Fibroblast of the aortic adventitia (primary cell): ENCODE measurements at regions not wholly inside any gene's neighbourhood (a gene's known extent, or its start where the extent isn't known, plus 50 kb on each side); places are given as distances from the start of the nearest gene placed in this dataset.

Experiments
- DNase-seq: peaks from one replicate; pipeline ENCODE4 v3.0.0-alpha.2; 2010; ENCODE audit warnings: low read depth
- H3K4me3 ChIP-seq: 2 replicates; pipeline ENCODE4 v1.5.1; 2011; ENCODE audit warnings: low read depth, mild to moderate bottlenecking, control low read depth, low read length, moderate library complexity
- TF ChIP-seq, protein P1 (sequence below): IDR thresholded peaks from 2 replicates; pipeline ENCODE4 v1.5.1; 2011; ENCODE audit warnings: mild to moderate bottlenecking, low read length, control low read depth, inconsistent platforms; ENCODE audit not compliant: insufficient read depth

DNA sequence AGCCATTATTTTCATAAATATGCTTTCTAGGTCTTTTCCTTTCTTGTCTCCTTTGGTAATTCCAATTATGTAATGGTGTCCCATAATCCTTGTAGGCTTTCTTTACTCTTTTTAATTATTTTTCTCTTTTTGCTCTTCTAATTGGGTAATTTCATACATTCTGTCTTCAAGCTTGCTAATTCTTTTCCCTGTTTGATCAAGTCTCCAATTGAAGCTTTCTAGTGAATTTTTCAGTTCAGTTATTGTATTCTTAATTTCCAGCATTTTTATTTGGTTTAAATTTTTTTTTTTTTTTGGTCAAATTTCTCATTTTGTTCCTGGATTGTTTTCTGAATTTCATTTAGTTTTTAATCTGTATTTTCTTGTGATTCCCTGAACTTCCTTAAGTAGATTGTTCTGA is 74.9 kb upstream of the UST start:
- H3K4me3 ChIP-seq, result no peak overlapping the region
- TF ChIP-seq, protein P1, sequence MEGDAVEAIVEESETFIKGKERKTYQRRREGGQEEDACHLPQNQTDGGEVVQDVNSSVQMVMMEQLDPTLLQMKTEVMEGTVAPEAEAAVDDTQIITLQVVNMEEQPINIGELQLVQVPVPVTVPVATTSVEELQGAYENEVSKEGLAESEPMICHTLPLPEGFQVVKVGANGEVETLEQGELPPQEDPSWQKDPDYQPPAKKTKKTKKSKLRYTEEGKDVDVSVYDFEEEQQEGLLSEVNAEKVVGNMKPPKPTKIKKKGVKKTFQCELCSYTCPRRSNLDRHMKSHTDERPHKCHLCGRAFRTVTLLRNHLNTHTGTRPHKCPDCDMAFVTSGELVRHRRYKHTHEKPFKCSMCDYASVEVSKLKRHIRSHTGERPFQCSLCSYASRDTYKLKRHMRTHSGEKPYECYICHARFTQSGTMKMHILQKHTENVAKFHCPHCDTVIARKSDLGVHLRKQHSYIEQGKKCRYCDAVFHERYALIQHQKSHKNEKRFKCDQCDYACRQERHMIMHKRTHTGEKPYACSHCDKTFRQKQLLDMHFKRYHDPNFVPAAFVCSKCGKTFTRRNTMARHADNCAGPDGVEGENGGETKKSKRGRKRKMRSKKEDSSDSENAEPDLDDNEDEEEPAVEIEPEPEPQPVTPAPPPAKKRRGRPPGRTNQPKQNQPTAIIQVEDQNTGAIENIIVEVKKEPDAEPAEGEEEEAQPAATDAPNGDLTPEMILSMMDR, result no peak
- no peak for DNase-seq

DNA sequence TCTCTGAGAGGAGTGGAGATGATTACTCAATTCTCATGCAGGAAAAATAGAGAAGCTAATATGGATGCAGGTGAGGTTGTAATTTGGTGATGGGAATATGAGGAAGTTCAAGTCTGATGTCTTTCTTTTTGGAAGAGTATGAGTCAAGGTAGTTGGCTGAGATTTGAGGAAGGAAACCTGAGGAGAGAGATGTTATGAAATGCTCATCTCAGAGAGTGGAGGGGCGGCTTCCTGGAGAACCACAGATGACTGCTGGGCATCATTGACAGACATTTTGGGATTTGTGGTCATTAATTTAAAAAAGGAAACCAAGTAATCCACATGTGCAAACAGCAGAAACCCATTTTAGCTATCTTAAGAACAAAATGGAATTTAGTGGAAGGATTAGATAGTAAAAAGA is 72.5 kb upstream of the UST start:
- no peak overlapping the region for H3K4me3 ChIP-seq
- TF ChIP-seq, protein P1, result no peak
- DNase-seq, result no peak

DNA sequence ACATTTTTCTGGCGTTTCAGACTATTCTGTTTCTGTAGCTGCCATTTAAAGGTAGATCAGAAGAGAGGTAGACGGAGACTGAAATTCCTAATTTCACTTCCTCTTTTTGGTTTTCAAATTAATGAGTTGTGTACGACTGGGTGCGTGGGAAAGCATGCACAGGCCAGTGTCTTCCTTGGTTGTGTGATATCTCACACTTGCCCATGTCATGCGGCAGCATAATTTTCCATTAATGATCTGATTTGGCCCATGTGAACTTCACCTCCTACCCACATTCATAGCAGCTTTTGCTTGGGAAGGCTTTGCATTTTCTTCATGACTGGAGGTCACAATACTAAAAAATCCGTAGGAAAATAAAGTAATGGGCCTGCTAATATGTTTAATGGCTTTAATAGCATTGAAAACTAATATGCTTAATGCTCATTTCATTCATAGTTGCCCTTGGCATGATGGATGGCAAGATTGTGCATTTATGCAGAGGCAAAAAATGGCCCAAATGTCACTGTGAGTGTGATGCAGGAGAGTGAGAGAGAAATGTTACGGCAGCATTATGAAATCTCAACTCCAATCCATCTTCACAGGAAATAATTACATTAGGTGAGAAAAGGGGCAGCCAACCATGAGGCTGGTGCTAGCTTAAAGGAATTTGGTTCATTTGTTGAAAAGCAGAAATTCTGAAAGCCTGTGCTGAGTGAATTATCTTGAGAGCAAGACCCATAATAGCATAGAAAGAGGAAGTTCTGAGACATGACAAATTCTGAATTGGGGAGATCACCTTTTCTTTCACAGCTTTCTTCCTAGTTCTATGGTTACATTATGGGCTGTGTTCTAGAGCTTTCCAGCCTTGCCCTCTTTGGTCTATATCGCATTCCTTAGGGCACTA is 69.0 kb upstream of the UST start:
- no peak for DNase-seq
- no peak overlapping the region for H3K4me3 ChIP-seq
- TF ChIP-seq, protein P1, result no peak

DNA sequence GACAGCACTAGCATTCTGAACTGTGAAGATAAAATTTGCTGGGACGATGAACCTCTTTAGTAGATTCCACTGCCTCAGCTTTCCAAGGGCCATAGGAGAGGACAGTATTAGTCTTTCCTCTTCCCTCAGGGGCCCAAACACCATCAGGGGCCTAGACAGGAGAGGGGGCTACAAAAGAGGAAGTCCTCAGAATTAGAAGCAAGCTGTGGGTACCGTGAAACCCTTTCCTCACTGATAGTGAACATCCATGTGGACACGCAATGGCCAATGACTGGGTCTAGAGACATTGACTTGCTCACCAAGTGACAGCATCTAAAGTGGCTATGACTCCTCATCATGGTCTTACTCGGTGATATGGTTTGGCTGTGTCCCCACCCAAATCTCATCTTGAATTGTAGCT is 68.1 kb upstream of the UST start:
- no peak overlapping the region for H3K4me3 ChIP-seq
- DNase-seq, result no peak
- TF ChIP-seq, protein P1, result no peak

DNA sequence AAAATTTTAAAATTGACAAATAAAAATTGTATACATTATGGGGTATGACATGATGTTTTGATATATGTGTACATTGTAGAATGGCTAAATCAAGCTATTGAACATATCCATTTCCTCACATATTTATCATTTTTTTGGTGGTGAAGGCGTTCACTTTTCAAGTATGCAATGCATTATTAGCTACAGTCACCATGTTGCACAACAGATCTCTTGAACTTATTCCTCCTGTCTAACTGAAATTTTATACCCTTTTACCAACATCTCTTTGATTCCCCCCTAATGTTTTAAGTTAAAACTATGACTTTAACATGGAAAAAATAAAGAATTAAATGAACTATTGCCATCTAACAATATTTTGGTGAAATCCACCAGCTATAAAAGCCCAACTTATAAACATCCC is 65.2 kb upstream of the UST start:
- no peak for DNase-seq
- no peak overlapping the region for H3K4me3 ChIP-seq
- TF ChIP-seq, protein P1, result no peak

DNA sequence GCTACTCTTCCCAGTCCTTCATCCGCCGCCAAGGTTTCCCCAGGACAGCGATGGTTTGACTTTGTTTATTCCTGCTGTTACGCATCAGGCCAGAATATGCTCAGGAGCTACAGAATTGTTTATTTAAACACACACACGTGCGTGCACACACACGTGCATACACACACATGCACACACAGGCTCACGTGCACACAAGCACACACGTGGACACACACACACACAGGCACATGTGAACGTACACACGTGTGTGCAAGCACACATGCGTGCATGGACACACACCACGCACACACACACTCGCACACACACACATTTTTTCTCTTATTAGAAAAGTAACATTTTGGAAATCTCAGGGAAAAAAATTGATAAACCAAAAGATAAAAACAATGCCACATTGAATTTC is 64.6 kb upstream of the UST start:
- DNase-seq, result no peak
- H3K4me3 ChIP-seq, result no peak overlapping the region
- TF ChIP-seq, protein P1, result no peak
